ENCODE measurements at regions not wholly inside any gene's neighbourhood (a gene's known extent, or its start where the extent isn't known, plus 50 kb on each side); places are given as distances from the start of the nearest gene placed in this dataset.
"Not testable (repeated sequence)": the region's sequence is repeated elsewhere in the genome, so short reads cannot be mapped to it uniquely, and the experiment has no call there.

GRCh38 chrX:93354651-93355050, 318.7 kb downstream of the NAP1L3 start:
- H3K9me3 ChIP-seq = no peaks in the 10 kb centered on the region
- no peaks in the 10 kb centered on the region for H3K36me3 ChIP-seq
- TF ChIP-seq CTCF (IDR thresholded peaks at IDR 0.05) = no peak
- TF ChIP-seq POLR2A (IDR thresholded peaks at IDR 0.05) = no peak
- intact Hi-C loops (cut with DNase I) = no loop called here
- H3K4me1 ChIP-seq = no peaks in the 10 kb centered on the region
- DNase-seq = no peak
- H3K4me3 ChIP-seq (replicated peaks in 1 of 3) = no peak overlapping the region
- H3K27me3 ChIP-seq = no peaks in the 10 kb centered on the region
- no peak overlapping the region for H3K27ac ChIP-seq
- WGBS, 2 donors = 60 to 68% methylated on average over 7 of the region's 7 CpGs

- Histone ChIP-seq H3K36me3 (no peaks in the 10 kb centered on the region), H3K4me3 (replicated peaks in 1 of 3) (no peak overlapping the region), H3K27ac (no peak overlapping the region), H3K4me1 (no peaks in the 10 kb centered on the region), H3K27me3 (no peaks in the 10 kb centered on the region), H3K9me3 (no peaks in the 10 kb centered on the region)
- TF ChIP-seq POLR2A (IDR thresholded peaks at IDR 0.05) (no peak), CTCF (IDR thresholded peaks at IDR 0.05) (no peak)
- peak in 1 of 2 donors; percentile 1 for DNase-seq
- 38 to 93% methylated on average over 2 to 3 of the region's 3 CpGs for WGBS, 2 donors
- intact Hi-C loops (cut with DNase I) = no loop called here
Observed at GRCh38 chrX:93346309-93346708, 327.1 kb downstream of the NAP1L3 start.

GRCh38 chrX:93344287-93344686, 329.1 kb downstream of the NAP1L3 start:
- intact Hi-C loops (cut with DNase I); H3K9me3 ChIP-seq; DNase-seq; H3K27ac ChIP-seq; H3K36me3 ChIP-seq; H3K27me3 ChIP-seq; H3K4me3 ChIP-seq (replicated peaks in 1 of 3); H3K4me1 ChIP-seq: not testable (repeated sequence)
- WGBS, 2 donors = 88 to 91% methylated on average over 2 of the region's 2 CpGs

GRCh38 chrX:93332329-93332728, 341.0 kb downstream of the NAP1L3 start:
- Histone ChIP-seq H3K4me3 (replicated peaks in 1 of 3) (no peak overlapping the region), H3K4me1 (no peaks in the 10 kb centered on the region), H3K9me3 (no peaks in the 10 kb centered on the region), H3K27ac (no peak overlapping the region), H3K36me3 (no peaks in the 10 kb centered on the region), H3K27me3 (no peaks in the 10 kb centered on the region)
- WGBS, 2 donors = 13 to 55% methylated on average over 2 of the region's 2 CpGs
- TF ChIP-seq POLR2A (IDR thresholded peaks at IDR 0.05) (no peak), CTCF (IDR thresholded peaks at IDR 0.05) (no peak)
- no peak for DNase-seq
- intact Hi-C loops (cut with DNase I) = no loop called here

GRCh38 chrX:93322110-93322509, 351.3 kb downstream of the NAP1L3 start:
- no peaks in the 10 kb centered on the region for H3K4me1 ChIP-seq
- no peaks in the 10 kb centered on the region for H3K27me3 ChIP-seq
- H3K27ac ChIP-seq = no peak overlapping the region
- DNase-seq = no peak
- intact Hi-C loops (cut with DNase I) = no loop called here
- H3K4me3 ChIP-seq (replicated peaks in 1 of 3) = no peak overlapping the region
- no peak for TF ChIP-seq POLR2A (IDR thresholded peaks at IDR 0.05)
- no peak for TF ChIP-seq CTCF (IDR thresholded peaks at IDR 0.05)
- H3K36me3 ChIP-seq = no peaks in the 10 kb centered on the region
- no peaks in the 10 kb centered on the region for H3K9me3 ChIP-seq
- 80% methylated on average over 2 of the region's 3 CpGs; no CpG with 5 or more reads in 1 of the 2 donors for WGBS, 2 donors

- no peaks in the 10 kb centered on the region for H3K9me3 ChIP-seq
- H3K27me3 ChIP-seq = no peaks in the 10 kb centered on the region
- intact Hi-C loops (cut with DNase I) = no loop called here
- no CpG with 5 or more reads among the region's 5 CpGs for WGBS, 2 donors
- DNase-seq = peak in 1 of 2 donors; percentile 2
- no peaks in the 10 kb centered on the region for H3K36me3 ChIP-seq
- H3K4me1 ChIP-seq = no peaks in the 10 kb centered on the region
- H3K27ac ChIP-seq = no peak overlapping the region
- H3K4me3 ChIP-seq (replicated peaks in 1 of 3) = no peak overlapping the region
- TF ChIP-seq CTCF (IDR thresholded peaks at IDR 0.05) (no peak), POLR2A (IDR thresholded peaks at IDR 0.05) (no peak)
Observed at GRCh38 chrX:93319609-93320008, 353.8 kb downstream of the NAP1L3 start.

All from thyroid gland (tissue), 4 donors.